ENCODE measurements at regions not wholly inside any gene's neighbourhood (a gene's known extent, or its start where the extent isn't known, plus 50 kb on each side); places are given as distances from the start of the nearest gene placed in this dataset.
A peak's percentile ranks its signal among the peaks of the same experiment; 100 is the strongest.
"Not testable (repeated sequence)": the region's sequence is repeated elsewhere in the genome, so short reads cannot be mapped to it uniquely, and the experiment has no call there.

GRCh38 chr9:136601250-136601973, 55.6 kb upstream of the NOTCH1 start:
- not testable (repeated sequence) for H3K9me3 Mint-ChIP-seq

GRCh38 chr9:136599811-136600660, 54.2 kb upstream of the NOTCH1 start:
- Mint-ChIP-seq H3K9me3 (no peaks in the 10 kb centered on the region), H3K4me3 (peak overlapping the region in 1 of 4 donors; percentile 12), H3K27me3 (peaks cover 14% of the 10 kb centered on the region), H3K36me3 (no peaks in the 10 kb centered on the region), H3K27ac (no peak overlapping the region), H3K4me1 (peaks cover 0 to 2% (median 1%) of the 10 kb centered on the region in 3 donors)

More at GRCh38 chr9:136601250-136601973, 55.6 kb upstream of the NOTCH1 start:
- not testable (repeated sequence) for H3K36me3 Mint-ChIP-seq, H3K27ac Mint-ChIP-seq, H3K4me1 Mint-ChIP-seq
- peaks cover 18% of the 10 kb centered on the region for H3K27me3 Mint-ChIP-seq
- peak overlapping the region in 1 of 4 donors; percentile 75 for H3K4me3 Mint-ChIP-seq

GRCh38 chr9:136599074-136599531, 53.3 kb upstream of the NOTCH1 start:
- Mint-ChIP-seq H3K4me3 (peak overlapping the region in 1 of 4 donors; percentile 74), H3K27me3 (peaks cover 10% of the 10 kb centered on the region), H3K27ac (no peak overlapping the region), H3K4me1 (peaks cover 0 to 2% (median 1%) of the 10 kb centered on the region in 3 donors), H3K36me3 (no peaks in the 10 kb centered on the region), H3K9me3 (no peaks in the 10 kb centered on the region)

GRCh38 chr9:136598390-136599073, 52.7 kb upstream of the NOTCH1 start:
- H3K4me1 Mint-ChIP-seq, H3K36me3 Mint-ChIP-seq, H3K4me3 Mint-ChIP-seq, H3K27ac Mint-ChIP-seq, H3K9me3 Mint-ChIP-seq, H3K27me3 Mint-ChIP-seq: not testable (repeated sequence)

GRCh38 chr9:136597965-136598364, 52.1 kb upstream of the NOTCH1 start:
- Mint-ChIP-seq H3K9me3 (no peaks in the 10 kb centered on the region), H3K27me3 (peaks cover 8% of the 10 kb centered on the region), H3K36me3 (no peaks in the 10 kb centered on the region), H3K4me1 (peaks cover 0 to 2% (median 1%) of the 10 kb centered on the region in 3 donors), H3K27ac (no peak overlapping the region), H3K4me3 (no peak overlapping the region)

- H3K4me3 Mint-ChIP-seq: no peak overlapping the region
- H3K36me3 Mint-ChIP-seq: no peaks in the 10 kb centered on the region
- peaks cover 0 to 1% (median under 1%) of the 10 kb centered on the region in 3 donors for H3K4me1 Mint-ChIP-seq
- H3K9me3 Mint-ChIP-seq: no peaks in the 10 kb centered on the region
- no peak overlapping the region for H3K27ac Mint-ChIP-seq
- peaks cover 8% of the 10 kb centered on the region for H3K27me3 Mint-ChIP-seq
Observed at GRCh38 chr9:136597141-136597885, 51.5 kb upstream of the NOTCH1 start.

GRCh38 chr9:136596630-136597031, 50.8 kb upstream of the NOTCH1 start:
- H3K27ac Mint-ChIP-seq: no peak overlapping the region
- H3K4me3 Mint-ChIP-seq: no peak overlapping the region
- no peaks in the 10 kb centered on the region for H3K4me1 Mint-ChIP-seq
- no peaks in the 10 kb centered on the region for H3K9me3 Mint-ChIP-seq
- no peaks in the 10 kb centered on the region for H3K36me3 Mint-ChIP-seq
- H3K27me3 Mint-ChIP-seq: peaks cover 10% of the 10 kb centered on the region

GRCh38 chr9:136596217-136596616, 50.4 kb upstream of the NOTCH1 start:
- H3K4me1 Mint-ChIP-seq: no peaks in the 10 kb centered on the region
- H3K36me3 Mint-ChIP-seq: no peaks in the 10 kb centered on the region
- H3K27ac Mint-ChIP-seq: no peak overlapping the region
- no peak overlapping the region for H3K4me3 Mint-ChIP-seq
- no peaks in the 10 kb centered on the region for H3K9me3 Mint-ChIP-seq
- peaks cover 12% of the 10 kb centered on the region for H3K27me3 Mint-ChIP-seq

GRCh38 chr9:136595245-136596153, 49.7 kb upstream of the NOTCH1 start:
- no peaks in the 10 kb centered on the region for H3K4me1 Mint-ChIP-seq
- no peak overlapping the region for H3K4me3 Mint-ChIP-seq
- no peaks in the 10 kb centered on the region for H3K36me3 Mint-ChIP-seq
- no peak overlapping the region for H3K27ac Mint-ChIP-seq
- peaks cover 14% of the 10 kb centered on the region for H3K27me3 Mint-ChIP-seq
- H3K9me3 Mint-ChIP-seq: no peaks in the 10 kb centered on the region
